GM21619 (cell line): ENCODE measurements at regions not wholly inside any gene's neighbourhood (a gene's known extent, or its start where the extent isn't known, plus 50 kb on each side); places are given as distances from the start of the nearest gene placed in this dataset.

Experiments
- ATAC-seq: cut with Tn5 transposase; IDR thresholded peaks from one replicate; pipeline ENCODE4 v1.9.1; 2021; ENCODE audit not compliant: unreplicated experiment

- no peak for ATAC-seq
Measured at GRCh38 chr1:116262207-116262994, 110.6 kb upstream of the ATP1A1 start.

GRCh38 chr1:116262995-116263385 lies 110.1 kb upstream of the ATP1A1 start:
- no peak for ATAC-seq

- ATAC-seq = no peak
Measured at GRCh38 chr1:116265931-116266863, 106.8 kb upstream of the ATP1A1 start.

GRCh38 chr1:116266864-116267212 lies 106.2 kb upstream of the ATP1A1 start:
- no peak for ATAC-seq

GRCh38 chr1:116268211-116268610 lies 104.8 kb upstream of the ATP1A1 start:
- ATAC-seq = no peak

GRCh38 chr1:116270316-116271057 lies 102.6 kb upstream of the ATP1A1 start:
- no peak for ATAC-seq

GRCh38 chr1:116273042-116273783 lies 99.8 kb upstream of the ATP1A1 start:
- no peak for ATAC-seq

- no peak for ATAC-seq
Measured at GRCh38 chr1:116276532-116276931, 96.5 kb upstream of the ATP1A1 start.

GRCh38 chr1:116277840-116278540 lies 95.1 kb upstream of the ATP1A1 start:
- ATAC-seq = no peak

- ATAC-seq = no peak
Measured at GRCh38 chr1:116278541-116278866, 94.5 kb upstream of the ATP1A1 start.

- ATAC-seq = no peak
Measured at GRCh38 chr1:116279715-116280114, 93.3 kb upstream of the ATP1A1 start.

GRCh38 chr1:116284819-116285390 lies 88.1 kb upstream of the ATP1A1 start:
- ATAC-seq = no peak

GRCh38 chr1:116286541-116286971 lies 86.5 kb upstream of the ATP1A1 start:
- ATAC-seq = no peak

GRCh38 chr1:116287341-116288200 lies 85.5 kb upstream of the ATP1A1 start:
- ATAC-seq = no peak

- peak; percentile 74 for ATAC-seq
Measured at GRCh38 chr1:116288201-116288598, 84.8 kb upstream of the ATP1A1 start.

GRCh38 chr1:116289193-116289592 lies 83.9 kb upstream of the ATP1A1 start:
- ATAC-seq = no peak

GRCh38 chr1:116290085-116290705 lies 82.8 kb upstream of the ATP1A1 start:
- no peak for ATAC-seq

GRCh38 chr1:116291024-116291423 lies 82.0 kb upstream of the ATP1A1 start:
- no peak for ATAC-seq
